ENCODE measurements at regions not wholly inside any gene's neighbourhood (a gene's known extent, or its start where the extent isn't known, plus 50 kb on each side); places are given as distances from the start of the nearest gene placed in this dataset.
"Not testable (repeated sequence)": the region's sequence is repeated elsewhere in the genome, so short reads cannot be mapped to it uniquely, and the experiment has no call there.

DNA sequence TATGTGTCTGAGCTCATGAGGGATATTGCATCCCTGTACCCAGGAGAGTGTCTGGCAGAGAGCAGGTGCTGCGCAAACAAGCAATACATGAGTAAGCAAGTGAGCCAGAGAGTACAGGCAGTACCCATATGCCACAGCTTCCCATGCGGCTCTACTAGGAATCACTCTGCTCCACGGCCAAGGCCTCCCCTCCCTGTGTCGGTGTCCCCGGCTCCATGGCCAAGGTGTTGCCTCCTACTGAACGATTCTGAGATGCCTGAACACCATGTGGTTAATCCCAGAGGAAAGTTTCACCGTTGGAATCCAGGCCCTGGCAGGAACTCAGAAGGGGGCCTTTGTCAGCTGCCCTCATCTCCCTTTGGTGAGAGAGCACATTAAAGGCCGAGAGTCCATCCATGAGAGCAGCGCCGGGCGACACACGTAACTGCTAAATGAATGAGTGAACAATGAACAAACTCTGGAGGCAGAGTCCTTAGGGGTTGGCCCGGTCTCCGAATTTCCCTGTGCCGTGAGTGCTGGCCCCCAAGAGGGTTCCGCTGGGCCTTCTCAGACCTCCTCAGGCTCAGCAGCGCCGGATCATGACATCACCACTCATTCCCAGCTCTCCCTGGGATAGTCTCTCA is 136.0 kb upstream of the FAM20C start:
- no peak for DNase-seq

DNA sequence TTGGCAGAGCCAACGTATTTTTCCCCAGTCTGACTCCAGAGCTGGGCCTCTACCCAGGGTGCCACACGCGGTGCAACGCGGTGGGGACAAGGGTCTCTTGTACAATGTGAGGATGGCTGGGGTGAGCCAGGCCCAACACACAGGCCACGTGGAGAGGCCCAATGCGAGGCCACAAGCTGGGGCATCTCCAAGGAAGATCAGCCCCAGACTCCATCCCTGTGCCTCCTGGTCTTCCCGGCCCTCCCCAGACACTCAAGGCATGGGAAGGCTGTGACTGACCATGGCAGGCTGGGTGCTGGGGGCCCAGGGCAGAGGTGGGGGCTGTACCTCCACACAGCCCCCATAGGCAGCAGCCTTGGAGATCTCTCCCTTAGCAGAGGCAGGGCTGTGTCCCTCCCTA is 135.3 kb upstream of the FAM20C start:
- DNase-seq = no peak

DNA sequence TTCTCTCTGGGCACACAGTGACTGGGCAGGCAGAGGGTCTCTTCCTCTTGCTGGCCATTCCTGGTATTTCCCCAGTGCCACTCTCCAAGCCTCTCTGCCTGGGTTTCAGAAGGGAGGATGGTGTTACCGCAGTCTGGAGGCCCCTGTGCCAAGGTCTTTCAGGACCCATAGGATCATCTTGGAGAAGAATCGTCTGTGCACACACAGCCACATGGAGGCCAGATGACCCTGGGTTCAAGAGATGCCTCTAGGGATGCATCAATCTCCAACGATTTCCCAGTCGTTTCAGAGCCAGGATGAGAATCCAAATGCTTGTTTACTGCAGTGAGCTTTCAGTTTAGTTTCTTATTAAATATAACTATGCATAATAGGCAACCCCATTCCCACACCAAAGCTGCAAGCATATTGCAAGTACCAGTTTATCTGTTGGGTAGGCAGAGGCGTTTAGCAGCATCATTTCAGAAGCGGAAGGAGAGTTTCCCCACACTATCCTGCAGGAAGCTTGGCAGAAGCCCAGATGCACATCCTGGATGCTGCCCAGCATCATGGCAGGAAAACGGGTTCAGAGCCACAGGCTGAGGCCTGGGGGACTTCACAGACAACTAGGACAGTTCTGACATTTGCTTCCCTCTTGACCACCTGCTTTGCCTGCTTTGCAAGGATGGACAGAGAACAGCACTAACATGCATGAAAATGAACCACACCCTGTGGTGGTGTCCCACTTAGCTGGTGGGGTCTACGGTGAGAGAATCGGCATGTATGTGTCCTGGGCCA is 134.7 kb upstream of the FAM20C start:
- DNase-seq = no peak

DNA sequence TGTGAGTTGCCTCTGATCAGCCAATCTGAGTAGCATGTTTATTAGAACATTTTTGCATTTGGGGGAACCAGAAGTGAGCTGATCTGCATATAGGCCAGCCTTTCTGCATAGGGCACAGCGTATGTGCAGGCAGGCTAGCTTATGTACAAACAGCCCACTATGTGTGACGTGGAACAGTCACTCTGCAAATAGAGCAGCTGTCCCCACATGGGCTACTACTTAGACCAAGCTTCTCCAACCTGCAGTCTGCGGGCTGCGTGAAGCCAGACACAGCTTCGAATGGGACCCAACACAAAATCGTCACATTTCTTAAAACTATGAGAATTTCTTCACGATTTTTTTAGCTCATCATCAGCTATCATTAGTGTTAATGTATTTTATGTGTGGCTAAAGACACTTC is 134.1 kb upstream of the FAM20C start:
- DNase-seq = no peak

DNA sequence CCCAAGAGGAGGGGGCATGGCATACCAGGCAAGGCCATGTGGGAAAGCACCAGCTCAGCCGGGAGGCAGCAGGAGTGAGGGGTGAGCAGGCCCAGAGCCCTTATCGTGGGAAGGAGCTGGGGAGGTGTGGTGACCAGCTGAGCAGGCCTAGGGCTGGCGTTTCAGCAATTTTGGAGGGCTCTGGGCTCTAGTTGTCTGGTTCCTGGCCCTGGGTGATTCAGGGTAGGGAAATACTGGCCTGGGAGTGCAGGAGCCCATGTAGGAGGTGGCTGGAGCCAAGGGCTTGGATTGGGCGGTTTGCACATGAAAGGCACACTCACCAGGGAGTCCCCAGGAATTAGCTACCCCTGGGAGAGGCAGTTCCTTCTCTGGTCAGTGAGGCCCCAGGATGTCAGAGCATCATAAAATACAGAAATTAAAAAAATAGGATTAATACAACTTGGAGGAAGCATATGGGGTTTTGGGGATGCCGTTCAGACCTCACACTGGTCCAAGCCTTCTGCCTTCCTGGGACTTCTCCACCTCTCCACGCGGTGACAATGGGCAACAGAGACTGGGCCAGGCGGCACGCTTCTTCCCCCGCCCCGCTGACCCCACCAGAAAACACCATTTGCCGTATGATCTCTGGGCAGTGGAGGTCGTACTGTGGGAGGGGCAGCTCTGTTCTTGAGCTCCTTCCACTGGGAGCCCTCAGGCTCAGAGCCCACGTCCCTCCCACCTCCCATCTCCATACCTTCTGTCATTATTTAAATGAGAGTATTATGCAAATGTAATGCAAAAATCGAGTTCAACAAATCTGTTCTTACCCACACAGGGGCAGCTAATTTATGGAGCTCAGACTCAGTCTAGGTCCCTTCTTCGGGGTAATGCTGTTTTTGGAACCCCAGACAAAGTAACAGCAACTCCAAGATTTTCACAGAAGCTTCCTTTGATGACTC is 133.0 kb upstream of the FAM20C start:
- no peak for DNase-seq

DNA sequence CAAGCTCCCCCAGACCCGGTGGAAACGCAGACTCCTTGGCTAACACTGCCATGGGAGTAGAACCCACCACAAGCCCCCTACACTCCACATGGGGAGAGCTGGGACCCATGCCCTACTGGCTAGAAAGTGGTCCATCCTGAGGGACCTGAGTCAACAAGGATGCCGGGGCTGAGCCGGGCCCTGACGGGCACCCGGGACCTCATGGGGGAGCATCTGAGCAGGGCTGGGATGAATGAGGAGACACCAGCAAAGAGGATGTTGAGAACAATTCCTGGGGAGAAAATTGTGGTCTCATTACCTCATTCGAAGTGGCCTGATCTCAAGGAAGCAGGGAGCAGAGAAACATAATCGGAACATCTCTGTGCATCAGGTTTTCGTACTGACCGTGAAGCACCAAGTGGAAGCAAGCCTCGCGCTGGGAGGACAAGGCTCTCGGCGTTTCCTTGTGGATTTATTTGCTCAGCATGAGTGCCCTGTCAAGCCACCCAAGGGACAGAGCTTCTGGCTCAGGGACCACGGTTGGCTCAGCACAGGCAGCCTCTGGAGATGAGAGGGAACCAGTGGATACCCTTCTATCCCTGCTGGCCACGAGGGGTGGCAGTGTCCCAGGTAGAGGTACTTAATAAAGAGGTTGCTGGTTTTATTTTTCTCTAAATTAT is 132.2 kb upstream of the FAM20C start:
- DNase-seq = no peak

DNA sequence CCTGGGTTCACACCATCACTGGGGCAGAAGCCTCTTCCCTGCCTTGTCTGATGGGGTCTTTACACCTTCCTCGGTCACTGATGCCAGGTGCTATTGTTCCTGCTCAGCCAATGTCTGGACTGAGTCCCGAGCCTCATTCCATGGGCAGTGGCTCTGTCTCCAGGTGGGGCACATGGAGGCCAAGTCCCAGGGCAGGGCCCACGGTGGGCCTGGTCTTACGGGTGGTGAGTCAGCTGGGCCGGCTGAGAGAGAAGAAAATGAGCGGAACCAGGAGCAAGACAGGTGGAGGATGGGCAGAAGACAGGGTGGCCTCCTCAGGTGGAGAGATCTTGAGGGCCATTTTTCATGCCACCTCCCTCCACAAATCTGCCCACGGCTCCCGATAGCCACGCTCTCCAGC is 131.7 kb upstream of the FAM20C start:
- DNase-seq = no peak

DNA sequence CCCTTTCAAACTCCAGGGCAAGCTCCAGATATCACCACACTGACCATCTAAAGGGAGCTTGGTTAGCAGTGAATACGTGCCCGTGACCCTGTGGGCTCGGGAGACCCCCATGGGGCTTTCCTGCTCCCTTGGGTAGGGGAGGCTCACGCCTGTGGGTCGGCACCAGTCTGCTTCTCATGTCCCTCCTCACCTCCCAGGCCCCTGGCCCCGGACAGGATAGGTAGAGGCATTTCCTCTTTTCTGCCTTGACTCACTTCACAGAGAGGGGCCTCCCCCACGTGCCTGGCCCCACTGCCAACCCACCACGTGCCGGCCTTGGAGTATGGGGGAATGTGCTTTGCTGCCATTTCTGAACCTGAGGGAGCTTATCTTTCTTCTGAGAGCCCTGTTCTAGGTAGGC is 131.3 kb upstream of the FAM20C start:
- DNase-seq = no peak

DNA sequence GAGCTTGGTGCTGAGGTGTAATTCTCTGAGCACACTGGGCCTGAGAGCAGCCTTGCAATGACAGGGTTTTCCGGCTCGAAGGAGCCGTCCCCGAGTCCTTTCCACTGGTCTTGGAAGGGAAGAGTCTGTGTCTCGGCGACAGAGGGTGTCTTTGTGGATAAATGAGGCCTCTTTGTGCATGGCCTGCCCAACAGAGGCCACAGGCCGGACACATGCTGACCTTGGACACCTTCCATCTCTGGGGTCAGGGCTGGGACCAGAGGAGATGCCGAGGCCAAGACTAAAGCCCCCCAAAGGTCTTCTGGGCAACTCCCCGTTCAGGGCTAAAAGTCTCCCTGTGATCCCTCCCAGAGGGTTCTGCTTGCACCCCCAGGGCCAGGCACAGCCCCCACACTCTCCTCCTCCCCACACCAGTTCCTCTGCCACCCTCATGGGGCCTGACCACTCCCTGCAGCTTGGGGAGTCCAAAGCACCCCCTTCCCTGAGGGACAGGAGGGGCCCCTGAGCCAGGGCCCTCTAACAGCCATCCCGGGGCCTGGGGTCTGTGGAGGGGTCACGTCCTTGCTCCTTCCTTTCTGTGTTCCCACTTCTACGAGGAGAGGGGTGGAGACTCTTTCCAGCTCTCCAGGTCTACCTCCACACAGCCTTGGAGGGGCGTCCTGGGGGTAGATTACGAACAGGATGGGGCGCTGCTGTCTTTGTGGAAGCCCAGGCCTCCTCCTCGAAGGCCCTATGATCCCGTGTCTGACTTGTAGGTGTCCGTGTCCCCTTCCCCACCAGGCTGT is 130.6 kb upstream of the FAM20C start:
- DNase-seq = no peak

DNA sequence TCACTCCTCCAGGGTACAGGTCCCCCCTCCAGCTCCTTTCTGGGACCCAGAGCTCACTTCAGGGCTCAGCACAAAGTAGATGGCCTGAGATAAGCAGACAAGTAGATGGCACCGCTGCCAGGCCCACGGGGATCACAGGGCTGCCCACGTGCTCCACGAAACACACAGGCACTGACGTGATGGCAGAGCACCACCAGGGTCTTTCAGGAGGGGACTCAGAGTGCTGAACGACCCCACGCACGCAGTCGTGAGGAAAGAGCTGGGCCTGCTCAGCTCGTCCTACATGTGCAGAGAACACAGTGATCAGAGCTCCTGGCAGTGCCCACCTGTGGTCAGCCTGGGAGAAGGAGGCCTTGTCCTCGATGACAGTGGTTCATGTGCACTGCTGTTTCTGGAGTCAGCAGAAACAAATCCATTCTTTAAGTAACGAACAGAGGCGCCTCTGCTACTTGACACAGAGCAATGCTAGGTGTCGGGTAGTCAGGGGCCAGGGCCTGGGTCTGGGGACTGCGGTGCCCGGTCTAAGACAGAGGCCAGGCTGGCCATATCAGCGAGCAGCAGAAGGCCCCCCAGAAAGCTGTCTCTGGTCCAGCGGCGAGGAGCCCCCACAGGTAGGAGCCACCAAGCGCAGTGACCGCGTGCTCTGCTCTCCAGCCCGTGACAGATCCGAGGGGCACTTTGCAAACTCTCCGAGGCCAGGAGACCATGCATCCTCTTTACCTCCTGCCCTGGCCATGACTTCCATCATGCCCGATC is 129.8 kb upstream of the FAM20C start:
- no peak for DNase-seq

DNA sequence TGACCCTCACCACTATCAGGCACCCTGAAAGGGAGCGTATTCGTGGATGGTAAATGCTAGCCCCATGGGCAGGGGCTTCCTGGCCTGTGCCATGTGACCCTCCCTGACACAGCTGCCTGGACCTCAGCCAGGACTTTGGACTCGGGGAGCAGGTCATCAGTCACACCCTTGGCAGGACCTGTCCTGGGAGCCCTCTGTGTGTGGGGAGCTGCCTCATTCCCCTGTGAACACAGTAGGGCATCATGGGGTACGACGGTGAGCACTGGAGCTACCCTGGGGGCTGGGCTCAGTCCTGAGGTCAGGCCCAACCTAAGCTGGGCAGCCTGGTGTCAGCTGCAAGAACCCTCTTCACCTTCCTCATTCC is 129.3 kb upstream of the FAM20C start:
- DNase-seq = no peak

DNA sequence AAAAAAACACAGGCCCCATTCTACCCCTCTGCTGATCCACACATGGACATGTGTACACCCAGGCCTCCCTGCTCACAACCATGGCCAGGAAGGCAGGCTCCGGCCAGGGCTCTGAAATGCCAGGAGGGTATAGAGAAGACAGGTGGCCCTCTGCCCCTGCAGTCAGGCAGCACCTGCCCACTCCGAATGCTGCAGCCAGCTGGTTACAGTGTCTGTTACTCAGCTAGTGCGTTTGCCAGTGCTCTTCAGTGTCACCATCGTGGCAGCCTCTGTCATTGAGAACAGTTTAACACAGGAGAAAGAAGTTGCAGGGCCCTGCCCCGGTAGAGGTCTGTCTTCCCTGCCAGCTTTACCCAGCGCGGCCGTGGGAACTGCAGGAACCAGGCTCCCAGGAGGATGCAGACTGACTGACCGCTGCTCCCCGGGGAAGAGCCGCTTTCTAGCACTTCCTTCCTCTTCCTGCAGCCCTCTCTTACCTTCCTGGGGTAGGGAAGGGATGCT is 128.8 kb upstream of the FAM20C start:
- no peak for DNase-seq

DNA sequence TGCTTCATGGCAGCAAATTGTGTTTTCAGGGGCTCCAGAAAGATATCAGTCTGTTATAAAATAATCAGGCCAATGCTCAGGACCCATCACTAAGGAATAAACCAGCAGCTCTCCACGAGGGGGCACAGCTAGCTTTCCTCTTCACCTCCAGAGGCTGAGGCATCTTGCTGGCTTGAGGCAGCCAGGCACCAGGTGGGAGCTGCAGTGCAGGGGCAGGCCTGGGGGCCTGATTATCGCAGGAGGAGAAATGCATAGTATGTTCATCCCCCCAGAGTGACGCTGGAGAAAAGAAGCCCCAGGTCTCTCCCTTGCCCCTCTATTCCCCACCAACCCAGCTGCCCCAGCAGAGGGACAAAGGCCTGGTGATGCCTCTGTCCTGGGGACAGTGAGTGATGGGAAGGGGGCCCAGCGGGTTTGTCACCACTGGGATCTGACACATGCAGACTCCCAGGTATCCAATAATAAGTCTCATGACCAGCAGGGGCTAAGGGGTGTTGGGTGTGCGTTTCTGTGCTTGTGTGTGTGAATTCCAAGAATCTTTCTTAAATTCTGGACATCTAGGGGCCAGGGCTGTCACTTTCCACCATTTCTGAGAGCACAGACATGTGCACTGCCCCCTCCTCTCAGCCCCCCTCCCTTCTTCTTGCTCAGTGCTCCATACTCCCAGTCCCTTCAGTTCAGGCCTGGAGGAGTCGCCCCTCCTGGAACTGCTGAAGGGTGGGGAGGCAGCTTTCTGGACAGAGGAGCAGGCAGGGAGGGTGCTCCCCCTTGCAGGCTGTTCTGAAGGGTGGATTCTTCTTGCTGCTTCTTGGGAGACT is 128.1 kb upstream of the FAM20C start:
- no peak for DNase-seq

DNA sequence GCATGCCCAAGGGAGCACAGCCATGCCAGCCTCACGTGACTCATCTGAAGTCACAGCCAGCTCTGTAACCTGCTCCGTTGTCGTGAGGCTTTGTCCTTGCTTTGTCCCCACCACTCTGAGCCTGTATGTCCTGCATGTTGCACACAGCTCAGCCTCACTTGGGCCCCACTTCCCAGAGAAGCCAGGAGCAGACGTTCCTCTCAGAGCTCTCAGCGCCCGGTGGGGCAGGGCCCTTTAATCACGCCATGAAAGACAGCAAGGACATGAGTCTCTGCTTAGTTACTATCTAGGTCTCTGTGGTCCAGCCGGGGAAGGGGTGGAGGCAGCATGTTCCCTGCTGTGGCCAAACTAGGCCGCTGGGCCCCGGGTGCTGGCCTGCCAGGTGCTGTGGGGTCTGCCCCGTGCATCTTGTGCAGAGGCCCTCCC is 127.4 kb upstream of the FAM20C start:
- no peak for DNase-seq

DNA sequence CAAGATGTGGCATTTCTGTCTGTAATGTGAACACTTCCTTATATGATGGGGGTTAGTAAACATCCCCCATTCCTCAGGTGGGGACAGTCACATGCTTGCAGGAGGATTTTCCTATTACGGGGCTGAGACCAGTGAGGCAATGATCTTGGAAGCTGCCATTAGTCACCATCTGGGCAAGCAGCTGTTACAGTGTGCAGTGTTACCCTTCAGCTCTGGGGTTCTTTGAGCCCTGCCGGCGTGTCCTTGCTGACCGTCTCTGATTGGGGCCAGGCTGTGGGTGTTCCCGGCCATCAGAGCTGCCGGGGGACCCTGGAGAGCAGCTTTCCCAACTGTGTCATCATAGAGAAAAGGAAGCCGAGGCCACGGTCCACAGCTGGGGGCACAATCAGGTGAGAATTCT is 126.8 kb upstream of the FAM20C start:
- DNase-seq = no peak

DNA sequence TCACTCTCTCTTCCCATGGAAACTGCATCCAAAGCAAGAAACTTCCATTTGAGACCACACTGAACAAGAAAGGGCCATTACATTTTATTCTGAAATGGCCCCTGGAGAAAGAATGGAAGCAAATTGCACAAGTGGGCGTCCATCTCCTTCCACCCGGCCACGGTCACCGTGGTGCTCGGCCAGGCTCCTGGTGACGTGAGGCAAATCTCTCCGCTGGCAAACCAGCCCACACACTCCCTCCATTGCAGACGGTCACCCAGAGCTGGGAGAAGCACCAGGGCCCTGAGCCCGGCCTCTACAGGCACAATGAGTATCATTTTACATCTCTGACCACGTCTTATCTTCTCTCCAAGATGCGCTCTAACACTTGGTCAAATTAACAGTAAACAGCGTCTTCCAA is 126.1 kb upstream of the FAM20C start:
- no peak for DNase-seq

DNA sequence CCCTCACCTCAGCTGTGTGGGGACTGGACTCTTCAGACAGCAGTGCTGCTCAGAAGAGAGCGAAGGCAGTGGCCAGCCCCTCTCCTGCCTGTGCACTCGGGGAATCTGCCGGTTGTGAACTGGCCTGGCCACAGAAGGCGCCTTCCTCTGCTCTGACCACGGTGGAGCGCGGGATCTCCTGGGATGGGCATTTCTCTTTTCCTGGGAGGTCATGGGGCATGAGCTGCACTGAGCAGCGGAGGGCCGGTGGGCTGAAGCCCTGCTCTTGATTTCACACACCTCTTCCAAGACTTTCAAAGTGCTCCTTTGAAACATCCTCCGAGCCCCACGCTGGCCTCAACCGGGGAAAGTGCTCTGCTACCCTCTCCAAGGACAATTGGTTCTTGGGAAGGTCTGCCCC is 125.6 kb upstream of the FAM20C start:
- DNase-seq = no peak

DNA sequence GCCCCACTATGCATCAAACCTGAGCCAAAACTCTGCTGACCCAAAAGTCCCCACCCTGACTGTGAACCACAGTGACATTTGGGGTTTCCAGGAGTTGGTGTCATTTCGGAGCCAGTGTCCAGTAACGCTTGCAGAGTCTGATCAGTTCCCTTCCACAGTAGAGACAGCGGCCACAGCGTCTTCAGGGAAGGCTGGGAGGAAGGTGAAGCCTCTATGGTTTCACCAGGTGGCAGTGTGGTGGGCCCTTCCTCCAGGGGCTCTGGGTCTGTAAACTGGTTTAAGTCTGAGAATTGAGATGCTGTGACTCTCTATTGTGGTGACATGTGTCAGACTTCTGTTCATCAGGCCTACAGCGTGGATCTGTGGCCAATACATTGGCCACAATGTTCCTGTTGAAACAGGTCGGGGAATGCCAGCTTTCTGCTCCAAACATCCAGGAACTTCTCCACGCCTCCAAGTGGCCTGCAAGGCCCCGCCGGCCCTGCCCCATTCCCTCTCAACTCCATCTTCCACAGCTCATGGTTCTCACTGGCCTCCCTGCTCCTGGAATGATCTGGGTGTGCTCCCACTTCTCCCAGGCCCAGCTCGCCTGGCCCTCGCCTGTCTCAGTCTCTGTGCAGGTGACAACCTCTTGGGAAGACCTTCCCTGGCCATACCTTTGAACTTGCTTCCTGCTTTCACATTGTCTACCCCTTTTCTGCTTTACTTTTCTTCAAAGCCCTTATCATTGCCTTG is 124.5 kb upstream of the FAM20C start:
- DNase-seq = no peak

DNA sequence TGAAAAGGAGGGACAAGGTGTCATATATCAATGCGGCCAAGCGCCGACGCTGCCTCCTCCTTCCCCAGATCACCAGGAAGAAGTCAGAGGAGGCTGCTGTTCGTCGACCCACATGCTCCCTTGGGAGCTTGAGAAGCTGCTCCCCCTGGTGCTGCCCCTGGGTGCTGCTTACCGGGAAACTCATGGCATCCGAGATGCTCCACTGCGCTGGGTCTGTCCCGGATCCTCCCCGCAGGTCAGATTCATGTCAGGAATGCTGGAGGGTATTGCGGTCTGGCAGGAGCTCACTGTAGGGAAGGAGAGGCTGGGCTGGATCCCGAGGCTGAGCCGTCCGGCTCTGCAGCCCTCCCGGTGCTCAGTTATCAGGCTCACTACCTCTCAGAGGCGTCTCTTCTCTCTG is 123.7 kb upstream of the FAM20C start:
- DNase-seq = no peak

DNA sequence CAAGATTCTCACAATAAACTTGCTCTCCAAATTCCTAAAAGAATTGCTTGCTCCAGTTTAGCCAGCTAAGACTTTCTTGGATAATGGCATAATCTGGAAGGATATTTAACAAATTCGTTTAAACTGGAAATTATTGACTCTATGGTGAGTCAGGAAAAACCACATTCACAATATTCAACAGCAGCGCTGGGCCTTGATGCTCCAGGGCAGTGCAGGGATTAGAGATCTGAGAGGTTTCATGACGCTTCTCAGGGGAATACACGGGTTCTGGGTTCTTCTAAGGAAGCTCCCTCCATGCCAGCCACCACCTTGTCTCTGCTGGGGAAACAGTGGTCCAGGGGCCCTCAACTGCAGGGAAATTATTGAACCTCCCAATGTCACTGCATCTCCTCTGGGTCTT is 123.3 kb upstream of the FAM20C start:
- not testable (repeated sequence) for DNase-seq
